ENCODE measurements at regions not wholly inside any gene's neighbourhood (a gene's known extent, or its start where the extent isn't known, plus 50 kb on each side); places are given as distances from the start of the nearest gene placed in this dataset.

GRCh38 chr6:22883061-22883717, 313.8 kb downstream of the HDGFL1 start:
- no peak for TF ChIP-seq POLR2A (IDR thresholded peaks at IDR 0.05)
- TF ChIP-seq, protein P1, sequence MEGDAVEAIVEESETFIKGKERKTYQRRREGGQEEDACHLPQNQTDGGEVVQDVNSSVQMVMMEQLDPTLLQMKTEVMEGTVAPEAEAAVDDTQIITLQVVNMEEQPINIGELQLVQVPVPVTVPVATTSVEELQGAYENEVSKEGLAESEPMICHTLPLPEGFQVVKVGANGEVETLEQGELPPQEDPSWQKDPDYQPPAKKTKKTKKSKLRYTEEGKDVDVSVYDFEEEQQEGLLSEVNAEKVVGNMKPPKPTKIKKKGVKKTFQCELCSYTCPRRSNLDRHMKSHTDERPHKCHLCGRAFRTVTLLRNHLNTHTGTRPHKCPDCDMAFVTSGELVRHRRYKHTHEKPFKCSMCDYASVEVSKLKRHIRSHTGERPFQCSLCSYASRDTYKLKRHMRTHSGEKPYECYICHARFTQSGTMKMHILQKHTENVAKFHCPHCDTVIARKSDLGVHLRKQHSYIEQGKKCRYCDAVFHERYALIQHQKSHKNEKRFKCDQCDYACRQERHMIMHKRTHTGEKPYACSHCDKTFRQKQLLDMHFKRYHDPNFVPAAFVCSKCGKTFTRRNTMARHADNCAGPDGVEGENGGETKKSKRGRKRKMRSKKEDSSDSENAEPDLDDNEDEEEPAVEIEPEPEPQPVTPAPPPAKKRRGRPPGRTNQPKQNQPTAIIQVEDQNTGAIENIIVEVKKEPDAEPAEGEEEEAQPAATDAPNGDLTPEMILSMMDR (IDR thresholded peaks at IDR 0.05): no peak

All from stomach (tissue), 4 donors.